Neural progenitor cell (in vitro differentiated cells): ENCODE measurements at regions not wholly inside any gene's neighbourhood (a gene's known extent, or its start where the extent isn't known, plus 50 kb on each side); places are given as distances from the start of the nearest gene placed in this dataset.

ENCODE experiments used
- DNase-seq: peaks from one replicate; pipeline ENCODE4 v3.0.0-alpha.2; 2016; ENCODE audit warnings: low spot score
- H2AFZ ChIP-seq: fragments of 200-600 bp; sonication (generic); replicated peaks from 2 replicates; pipeline ENCODE4 v1.6.1; 2016; ENCODE audit warnings: antibody characterized with exemption
- H3F3A ChIP-seq: fragments of 200-600 bp; sonication (generic); 2 replicates; pipeline ENCODE4 v1.6.1; 2016; ENCODE audit warnings: antibody characterized with exemption, low read depth
- H3K27ac ChIP-seq: fragments of 200-600 bp; sonication (generic); 2 replicates; pipeline ENCODE4 v1.5.1; 2016; ENCODE audit warnings: mild to moderate bottlenecking
- H3K27me3 ChIP-seq: fragments of 200-600 bp; sonication (generic); 2 replicates; pipeline ENCODE4 v1.6.1; 2016; ENCODE audit warnings: mild to moderate bottlenecking, moderate library complexity
- H3K36me3 ChIP-seq: fragments of 200-600 bp; sonication (generic); 2 replicates; pipeline ENCODE4 v1.5.1; 2016
- H3K4me1 ChIP-seq: fragments of 200-600 bp; sonication (generic); 2 replicates; pipeline ENCODE4 v1.6.1; 2016; ENCODE audit warnings: mixed run types
- H3K4me2 ChIP-seq: fragments of 200-600 bp; sonication (generic); 2 replicates; pipeline ENCODE4 v1.6.1; 2016
- H3K4me3 ChIP-seq: fragments of 200-600 bp; sonication (generic); 2 replicates; pipeline ENCODE4 v1.5.1; 2016
- H3K79me2 ChIP-seq: fragments of 200-600 bp; sonication (generic); 2 replicates; pipeline ENCODE4 v1.6.1; 2016; ENCODE audit warnings: low read depth
- H3K9ac ChIP-seq: fragments of 200-600 bp; sonication (generic); 2 replicates; pipeline ENCODE4 v1.6.1; 2016
- H3K9me3 ChIP-seq: fragments of 200-600 bp; sonication (generic); 2 replicates; pipeline ENCODE4 v1.5.1; 2016; ENCODE audit warnings: low read depth
- H4K20me1 ChIP-seq: fragments of 200-600 bp; sonication (generic); 2 replicates; pipeline ENCODE4 v1.6.1; 2016; ENCODE audit warnings: low read depth
- H3K27ac Mint-ChIP-seq: 3 replicates; pipeline ENCODE4 v1.8.0; 2021; ENCODE audit warnings: mixed read lengths
- H3K27me3 Mint-ChIP-seq: 2 replicates; pipeline ENCODE4 v1.8.0; 2022; ENCODE audit warnings: low read depth, mild to moderate bottlenecking, inconsistent platforms, moderate library complexity, mixed read lengths; ENCODE audit not compliant: insufficient read depth
- H3K36me3 Mint-ChIP-seq: 3 replicates; pipeline ENCODE4 v1.8.0; 2021; ENCODE audit warnings: mixed read lengths
- H3K4me1 Mint-ChIP-seq: 3 replicates; pipeline ENCODE4 v1.8.0; 2021; ENCODE audit warnings: mixed read lengths
- H3K4me3 Mint-ChIP-seq: 3 replicates; pipeline ENCODE4 v1.8.0; 2021; ENCODE audit warnings: mild to moderate bottlenecking, moderate library complexity, mixed read lengths
- H3K9me3 Mint-ChIP-seq: 3 replicates; pipeline ENCODE4 v1.8.0; 2020; ENCODE audit warnings: mixed read lengths
- CTCF ChIP-seq: fragments of 200-600 bp; sonication (generic); IDR thresholded peaks from 2 replicates; pipeline ENCODE4 v1.5.1; 2017; ENCODE audit warnings: antibody characterized with exemption, mild to moderate bottlenecking
- EZH2 ChIP-seq: fragments of 200-600 bp; sonication (generic); IDR thresholded peaks from 2 replicates; pipeline ENCODE4 v1.6.1; 2017; ENCODE audit warnings: antibody characterized with exemption, mild to moderate bottlenecking, moderate library complexity
- EZH2phosphoT487 ChIP-seq: fragments of 200-600 bp; sonication (generic); IDR thresholded peaks from 2 replicates; pipeline ENCODE4 v1.6.1; 2017; ENCODE audit warnings: antibody characterized with exemption

GRCh38 chr17:33651686-33652085, 358.6 kb upstream of the ASIC2 start:
- Mint-ChIP-seq H3K4me3 (no peak overlapping the region), H3K9me3 (no peaks in the 10 kb centered on the region), H3K36me3 (no peaks in the 10 kb centered on the region), H3K27ac (no peak overlapping the region), H3K4me1 (peaks cover under 1% of the 10 kb centered on the region), H3K27me3 (no peaks in the 10 kb centered on the region)
- Histone ChIP-seq H3K9me3 (no peaks in the 10 kb centered on the region), H3K79me2 (no peaks in the 10 kb centered on the region), H3K36me3 (no peaks in the 10 kb centered on the region), H3K9ac (no peak overlapping the region), H3K4me1 (no peaks in the 10 kb centered on the region), H3K4me2 (no peak overlapping the region), H3F3A (no peaks in the 10 kb centered on the region), H3K27me3 (no peaks in the 10 kb centered on the region), H4K20me1 (no peaks in the 10 kb centered on the region), H3K4me3 (no peak overlapping the region), H3K27ac (no peak overlapping the region), H2AFZ (peak overlapping the region; percentile 39)
- TF ChIP-seq EZH2phosphoT487: no peak
- TF ChIP-seq CTCF: peak; percentile 40
- DNase-seq: no peak

- no peak overlapping the region for H3K4me2 ChIP-seq
- Mint-ChIP-seq H3K36me3 (no peaks in the 10 kb centered on the region), H3K9me3 (no peaks in the 10 kb centered on the region), H3K4me1 (peaks cover 10% of the 10 kb centered on the region), H3K4me3 (no peak overlapping the region), H3K27ac (no peak overlapping the region), H3K27me3 (no peaks in the 10 kb centered on the region)
- H3K9me3 ChIP-seq: no peaks in the 10 kb centered on the region
- DNase-seq: no peak
- H3F3A ChIP-seq: no peaks in the 10 kb centered on the region
- no peaks in the 10 kb centered on the region for H4K20me1 ChIP-seq
- H3K4me3 ChIP-seq: no peak overlapping the region
- H3K36me3 ChIP-seq: no peaks in the 10 kb centered on the region
- no peaks in the 10 kb centered on the region for H3K27me3 ChIP-seq
- H2AFZ ChIP-seq: no peak overlapping the region
- H3K79me2 ChIP-seq: no peaks in the 10 kb centered on the region
- no peak overlapping the region for H3K9ac ChIP-seq
- H3K27ac ChIP-seq: no peak overlapping the region
- peaks cover 8% of the 10 kb centered on the region for H3K4me1 ChIP-seq
- TF ChIP-seq EZH2 (no peak), CTCF (no peak), EZH2phosphoT487 (no peak)
Measured at GRCh38 chr17:33652731-33653398, 359.8 kb upstream of the ASIC2 start.

- H3K4me2 ChIP-seq: no peak overlapping the region
- H4K20me1 ChIP-seq: no peaks in the 10 kb centered on the region
- Mint-ChIP-seq H3K9me3 (no peaks in the 10 kb centered on the region), H3K4me3 (no peak overlapping the region), H3K36me3 (no peaks in the 10 kb centered on the region), H3K27ac (no peak overlapping the region), H3K4me1 (peaks cover 12% of the 10 kb centered on the region), H3K27me3 (no peaks in the 10 kb centered on the region)
- no peak overlapping the region for H3K4me3 ChIP-seq
- DNase-seq: peak; percentile 10
- no peaks in the 10 kb centered on the region for H3K27me3 ChIP-seq
- H2AFZ ChIP-seq: no peak overlapping the region
- peaks cover 8% of the 10 kb centered on the region for H3K4me1 ChIP-seq
- H3F3A ChIP-seq: no peaks in the 10 kb centered on the region
- no peaks in the 10 kb centered on the region for H3K9me3 ChIP-seq
- no peaks in the 10 kb centered on the region for H3K79me2 ChIP-seq
- no peak overlapping the region for H3K9ac ChIP-seq
- H3K27ac ChIP-seq: no peak overlapping the region
- TF ChIP-seq CTCF (no peak), EZH2 (no peak), EZH2phosphoT487 (no peak)
- H3K36me3 ChIP-seq: no peaks in the 10 kb centered on the region
Measured at GRCh38 chr17:33653399-33653788, 360.3 kb upstream of the ASIC2 start.
